HL-60 (cell line): ENCODE measurements at regions not wholly inside any gene's neighbourhood (a gene's known extent, or its start where the extent isn't known, plus 50 kb on each side); places are given as distances from the start of the nearest gene placed in this dataset.
"Not testable (repeated sequence)": the region's sequence is repeated elsewhere in the genome, so short reads cannot be mapped to it uniquely, and the experiment has no call there.

Experiments used
- DNase-seq, 2 experiments: peaks; one replicate each; pipeline ENCODE4 v3.0.0-alpha.2; 2010 to 2020; ENCODE audit warnings: low read depth in 1 of 2, low spot score in 1 of 2
- H3K27ac ChIP-seq: fragments of 250-450 bp; sonication (Bioruptor Pico); replicated peaks from 2 replicates; pipeline ENCODE4 v1.5.1; 2020; ENCODE audit warnings: mild to moderate bottlenecking, moderate library complexity
- H3K27me3 ChIP-seq: fragments of 250-450 bp; sonication (Bioruptor Pico); 2 replicates; pipeline ENCODE4 v1.5.1; 2021; ENCODE audit warnings: mild to moderate bottlenecking, moderate library complexity; ENCODE audit not compliant: insufficient read depth, poor library complexity, severe bottlenecking
- H3K4me3 ChIP-seq: replicated peaks from 2 replicates; pipeline ENCODE4 v1.5.1; 2011; ENCODE audit warnings: mild to moderate bottlenecking, control low read depth, low read length; ENCODE audit not compliant: insufficient read depth
- CTCF ChIP-seq: IDR thresholded peaks from one replicate; pipeline ENCODE4 v1.5.1; 2011; ENCODE audit warnings: low read length, control low read depth, inconsistent platforms; ENCODE audit not compliant: insufficient read depth
- GABPA ChIP-seq: IDR thresholded peaks from 2 replicates; pipeline ENCODE4 v1.6.1; 2012; ENCODE audit warnings: low read depth
- POLR2AphosphoS5 ChIP-seq: IDR thresholded peaks from 2 replicates; pipeline ENCODE4 v1.6.1; 2012; ENCODE audit warnings: low read depth
- REST ChIP-seq: IDR thresholded peaks from 2 replicates; pipeline ENCODE4 v1.6.1; 2012; ENCODE audit warnings: low read depth; ENCODE audit not compliant: insufficient replicate concordance
- SPI1 ChIP-seq: IDR thresholded peaks from 2 replicates; pipeline ENCODE4 v1.6.1; 2012; ENCODE audit warnings: low read depth, mild to moderate bottlenecking, borderline replicate concordance

- DNase-seq = no peak
- Histone ChIP-seq H3K27ac (no peak overlapping the region), H3K27me3 (no peaks in the 10 kb centered on the region), H3K4me3 (no peak overlapping the region)
- TF ChIP-seq CTCF (no peak), SPI1 (no peak), REST (no peak), POLR2AphosphoS5 (no peak), GABPA (no peak)
Measured at GRCh38 chr16:5222761-5223160, 125.2 kb upstream of the EEF2KMT start.

GRCh38 chr16:5221831-5222230 is 124.2 kb upstream of the EEF2KMT start:
- H3K27me3 ChIP-seq, H3K27ac ChIP-seq, DNase-seq, H3K4me3 ChIP-seq: not testable (repeated sequence)

- H3K27me3 ChIP-seq = no peaks in the 10 kb centered on the region
- H3K27ac ChIP-seq = no peak overlapping the region
- no peak for TF ChIP-seq CTCF
- TF ChIP-seq GABPA = no peak
- TF ChIP-seq REST = no peak
- TF ChIP-seq SPI1 = no peak
- no peak for TF ChIP-seq POLR2AphosphoS5
- no peak for DNase-seq
- H3K4me3 ChIP-seq = no peak overlapping the region
Measured at GRCh38 chr16:5220705-5221104, 123.1 kb upstream of the EEF2KMT start.

- no peak for TF ChIP-seq REST
- no peak for TF ChIP-seq POLR2AphosphoS5
- no peak for TF ChIP-seq SPI1
- no peak for TF ChIP-seq GABPA
- TF ChIP-seq CTCF = no peak
- DNase-seq = no peak
- Histone ChIP-seq H3K27me3 (no peaks in the 10 kb centered on the region), H3K4me3 (no peak overlapping the region), H3K27ac (no peak overlapping the region)
Measured at GRCh38 chr16:5216441-5217080, 119.0 kb upstream of the EEF2KMT start.
